Upper lobe of left lung (tissue), 6 donors: ENCODE measurements at regions not wholly inside any gene's neighbourhood (a gene's known extent, or its start where the extent isn't known, plus 50 kb on each side); places are given as distances from the start of the nearest gene placed in this dataset.

Experiments used
- ATAC-seq, 2 donors: fragments of 200-7000 bp; cut with Tn5 transposase; one replicate each; pipeline ENCODE4 v1.9.1; 2022; ENCODE audit warnings: mild to moderate bottlenecking in 2 of 2, moderate library complexity in 2 of 2; ENCODE audit not compliant: low FRiP score in 2 of 2
- DNase-seq, 2 donors: peaks; one replicate each; pipeline ENCODE4 v3.0.0-alpha.2; 2019 to 2020
- H3K27ac ChIP-seq, 4 donors: fragments of 200-600 bp; sonication (generic); one replicate each; pipeline ENCODE4 v1.5.1; 2016 to 2019
- H3K27me3 ChIP-seq, 4 donors: fragments of 200-600 bp; sonication (generic); one replicate each; pipeline ENCODE4 v1.5.1; 2017 to 2019
- H3K36me3 ChIP-seq, 4 donors: fragments of 200-600 bp; sonication (generic); one replicate each; pipeline ENCODE4 v1.5.1; 2016 to 2019
- H3K4me1 ChIP-seq, 4 donors: fragments of 200-600 bp; sonication (generic); one replicate each; pipeline ENCODE4 v1.5.1; 2018 to 2019
- H3K4me3 ChIP-seq, 4 donors: fragments of 200-600 bp; sonication (generic); one replicate each; pipeline ENCODE4 v1.5.1; 2017 to 2019; ENCODE audit warnings: mild to moderate bottlenecking in 2 of 4, moderate library complexity in 1 of 4
- H3K9me3 ChIP-seq, 4 donors: fragments of 200-600 bp; sonication (generic); one replicate each; pipeline ENCODE4 v1.5.1; 2018 to 2019
- EP300 ChIP-seq, 4 donors: sonication (generic); formaldehyde crosslinking; IDR thresholded peaks; one replicate each; pipeline ENCODE4 v1.5.1; 2017; ENCODE audit warnings: antibody characterized with exemption in 4 of 4, control low read depth in 2 of 4
- POLR2A ChIP-seq, 4 donors: fragments of 450-650 bp; IDR thresholded peaks; one replicate each; pipeline ENCODE4 v1.5.1; 2016 to 2017; ENCODE audit warnings: antibody characterized with exemption in 4 of 4, mild to moderate bottlenecking in 2 of 4
- POLR2AphosphoS5 ChIP-seq, 2 donors: sonication (generic); formaldehyde crosslinking; IDR thresholded peaks; one replicate each; pipeline ENCODE4 v1.5.1; 2017; ENCODE audit warnings: antibody characterized with exemption in 2 of 2
- WGBS, 2 donors: methylation state at CpG; one replicate each; pipeline ENCODE4 v1.1.5; 2017 to 2018; 5-methylcytosine and 5-hydroxymethylcytosine counted together
- TF ChIP-seq, protein P1 (sequence below), 6 experiments: fragments of 450-650 bp in 4 of 6; fragments of 200-600 bp in 2 of 6; sonication (generic) in 2 of 6; IDR thresholded peaks; one replicate each; pipeline ENCODE4 v1.5.1; 2016 to 2019; ENCODE audit warnings: antibody characterized with exemption in 6 of 6
- donor health status: DM: no; HTN: no; CAD: no; lungs with moderate emphysema.
- donor health status: DM: no; HTN: yes; CAD: no; lungs with severe emphysema.

DNA sequence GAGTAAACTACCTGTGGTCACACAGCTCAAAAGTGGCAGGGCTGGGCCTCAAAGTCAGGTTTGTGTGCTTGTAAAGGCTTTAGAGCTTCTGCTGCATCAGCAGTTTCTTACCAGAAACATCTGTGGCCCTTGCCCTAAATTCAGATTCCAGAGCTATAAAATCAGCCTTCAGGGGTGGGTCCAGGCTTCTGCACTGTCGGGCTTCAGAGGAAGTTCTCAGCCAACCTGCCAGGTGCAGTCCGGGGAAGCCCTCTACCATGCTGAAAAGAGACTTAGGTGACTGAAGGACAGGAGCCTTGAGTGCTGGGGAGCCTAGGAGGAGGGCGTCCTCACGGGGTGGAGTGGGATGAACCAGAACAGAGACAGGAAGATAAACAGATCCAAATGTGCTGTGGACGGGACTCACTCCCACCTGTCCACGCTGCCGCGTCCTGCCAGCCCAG is 69.9 kb upstream of the HS6ST1 start:
- Histone ChIP-seq H3K27me3 (no peaks in the 10 kb centered on the region), H3K27ac (no peak overlapping the region), H3K4me3 (no peak overlapping the region), H3K36me3 (no peaks in the 10 kb centered on the region), H3K4me1 (no peaks in the 10 kb centered on the region), H3K9me3 (no peaks in the 10 kb centered on the region)
- ATAC-seq = no peak
- peak in 1 of 2 donors; percentile 9 for DNase-seq
- 89 to 100% methylated on average over 4 to 8 of the region's 8 CpGs for WGBS, 2 donors
- TF ChIP-seq, protein P1, sequence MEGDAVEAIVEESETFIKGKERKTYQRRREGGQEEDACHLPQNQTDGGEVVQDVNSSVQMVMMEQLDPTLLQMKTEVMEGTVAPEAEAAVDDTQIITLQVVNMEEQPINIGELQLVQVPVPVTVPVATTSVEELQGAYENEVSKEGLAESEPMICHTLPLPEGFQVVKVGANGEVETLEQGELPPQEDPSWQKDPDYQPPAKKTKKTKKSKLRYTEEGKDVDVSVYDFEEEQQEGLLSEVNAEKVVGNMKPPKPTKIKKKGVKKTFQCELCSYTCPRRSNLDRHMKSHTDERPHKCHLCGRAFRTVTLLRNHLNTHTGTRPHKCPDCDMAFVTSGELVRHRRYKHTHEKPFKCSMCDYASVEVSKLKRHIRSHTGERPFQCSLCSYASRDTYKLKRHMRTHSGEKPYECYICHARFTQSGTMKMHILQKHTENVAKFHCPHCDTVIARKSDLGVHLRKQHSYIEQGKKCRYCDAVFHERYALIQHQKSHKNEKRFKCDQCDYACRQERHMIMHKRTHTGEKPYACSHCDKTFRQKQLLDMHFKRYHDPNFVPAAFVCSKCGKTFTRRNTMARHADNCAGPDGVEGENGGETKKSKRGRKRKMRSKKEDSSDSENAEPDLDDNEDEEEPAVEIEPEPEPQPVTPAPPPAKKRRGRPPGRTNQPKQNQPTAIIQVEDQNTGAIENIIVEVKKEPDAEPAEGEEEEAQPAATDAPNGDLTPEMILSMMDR (IDR thresholded peaks at IDR 0.05) = no peak
- TF ChIP-seq POLR2AphosphoS5 (IDR thresholded peaks at IDR 0.05) (no peak), POLR2A (IDR thresholded peaks at IDR 0.05) (no peak), EP300 (IDR thresholded peaks at IDR 0.05) (no peak)

DNA sequence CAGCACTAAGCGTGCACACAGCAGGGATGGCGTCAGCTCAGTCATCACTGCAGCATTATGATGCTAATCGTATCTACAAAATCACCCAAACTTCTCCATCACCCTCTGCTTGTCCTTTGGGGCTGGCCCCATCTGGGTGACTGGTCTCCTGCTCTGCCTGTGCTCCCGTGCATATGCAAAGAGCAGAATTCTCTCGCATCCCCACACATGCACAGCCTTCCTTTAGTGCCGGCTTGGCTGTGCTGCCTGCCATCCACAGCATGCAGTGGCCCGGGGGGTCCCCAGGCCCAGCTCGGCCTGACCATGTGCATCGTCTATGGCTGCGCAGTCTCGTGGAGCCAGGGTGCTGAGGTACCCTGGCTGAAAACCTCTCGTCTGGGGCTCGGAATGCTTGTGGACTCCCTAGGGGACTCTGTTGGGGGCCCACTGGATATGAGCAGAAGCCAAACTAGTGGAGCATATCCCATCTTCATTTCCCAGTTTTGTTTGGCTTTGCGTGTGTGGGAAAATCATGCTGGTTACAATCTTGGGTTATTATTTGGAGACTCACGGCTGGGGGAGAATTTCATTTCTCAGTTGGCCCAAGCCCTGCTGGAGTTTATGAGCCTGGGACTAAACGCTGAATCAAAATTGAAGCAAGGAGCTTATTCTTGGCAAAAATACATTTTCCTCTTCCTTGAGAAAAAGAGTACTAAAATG is 70.9 kb upstream of the HS6ST1 start:
- Histone ChIP-seq H3K4me1 (no peaks in the 10 kb centered on the region), H3K36me3 (no peaks in the 10 kb centered on the region), H3K4me3 (no peak overlapping the region), H3K27me3 (no peaks in the 10 kb centered on the region), H3K27ac (no peak overlapping the region), H3K9me3 (no peaks in the 10 kb centered on the region)
- 94 to 96% methylated on average over 9 to 16 of the region's 16 CpGs for WGBS, 2 donors
- TF ChIP-seq, protein P1 (IDR thresholded peaks at IDR 0.05) = no peak
- ATAC-seq = no peak
- DNase-seq = peak; percentile 17 to 63

DNA sequence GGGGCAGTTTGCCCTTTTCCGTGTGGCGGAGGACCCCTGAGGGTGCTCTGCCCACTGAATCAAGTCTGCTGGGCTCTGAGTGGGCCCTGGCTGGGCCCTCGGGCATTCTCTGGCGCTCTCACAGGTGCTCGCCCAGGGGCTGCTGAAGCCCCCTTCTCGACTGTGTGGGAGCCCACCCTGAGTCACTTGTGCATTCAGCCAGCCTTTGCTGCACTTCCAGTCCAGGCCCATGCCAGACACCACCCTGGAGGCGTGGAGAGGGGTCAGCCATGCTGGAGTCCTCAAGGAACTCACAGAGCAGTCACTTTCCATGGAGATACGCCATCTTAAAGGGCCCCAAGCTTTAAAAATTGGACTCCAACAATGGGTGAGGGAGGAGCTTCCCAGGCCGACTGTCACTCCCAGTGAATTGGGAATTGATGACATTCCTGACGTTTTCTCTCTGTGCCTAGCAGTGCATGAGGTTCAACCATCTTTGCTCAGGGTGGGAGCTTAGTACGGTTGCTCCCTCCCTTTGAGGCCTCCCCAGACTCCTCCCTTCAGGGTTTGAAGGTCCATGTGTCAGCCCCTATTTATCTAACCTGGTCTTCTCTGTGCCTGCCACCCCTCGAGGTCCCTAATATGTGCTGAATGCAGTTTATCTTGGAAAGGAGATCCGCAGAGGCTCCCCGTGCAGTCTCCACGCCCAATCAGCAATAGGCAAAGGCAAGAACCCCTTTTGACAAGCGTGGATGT is 71.8 kb upstream of the HS6ST1 start:
- DNase-seq = peak in 1 of 2 donors; percentile 6

DNA sequence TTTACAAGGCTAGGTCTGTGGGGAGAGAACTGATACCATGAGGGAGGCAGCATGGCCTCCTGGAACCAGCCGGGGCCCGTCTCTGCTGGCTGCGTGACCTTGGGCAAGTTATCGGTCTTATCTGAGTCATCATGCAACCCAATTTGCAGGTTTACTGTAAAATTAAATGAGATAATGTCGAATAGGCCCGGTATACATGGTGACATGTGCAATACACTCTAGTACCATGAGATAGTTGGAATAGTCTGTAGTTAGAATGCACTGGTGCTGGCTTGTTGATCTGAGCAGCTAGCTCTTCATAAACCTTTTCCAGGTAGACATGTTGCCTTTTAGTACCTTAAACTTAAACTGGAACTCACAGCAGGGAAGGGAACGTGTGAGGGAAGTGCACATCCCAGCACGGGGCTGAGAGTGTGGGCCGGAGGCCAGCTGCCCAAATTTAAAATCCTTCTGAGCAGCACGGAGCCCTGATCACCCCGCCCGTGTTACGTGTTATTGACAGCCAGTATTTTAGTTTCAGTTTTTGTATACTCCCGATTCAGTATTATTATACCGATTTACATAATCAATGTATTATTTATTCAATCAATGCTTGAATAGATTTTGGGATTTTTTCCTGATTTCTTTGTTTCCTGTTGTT is 72.4 kb upstream of the HS6ST1 start:
- 89 to 91% methylated on average over 15 of the region's 15 CpGs for WGBS, 2 donors
- no peaks in the 10 kb centered on the region for H3K36me3 ChIP-seq
- peak in 1 of 2 donors; percentile 1 for DNase-seq

More for the DNA sequence above, 71.8 kb upstream of the HS6ST1 start:
- no peaks in the 10 kb centered on the region for H3K36me3 ChIP-seq
- H3K27ac ChIP-seq = no peak overlapping the region
- H3K27me3 ChIP-seq = no peaks in the 10 kb centered on the region
- ATAC-seq = no peak
- 89 to 92% methylated on average over 14 to 16 of the region's 16 CpGs for WGBS, 2 donors
- no peak overlapping the region for H3K4me3 ChIP-seq
- H3K4me1 ChIP-seq = no peaks in the 10 kb centered on the region
- TF ChIP-seq POLR2AphosphoS5 (IDR thresholded peaks at IDR 0.05) = no peak
- no peak for TF ChIP-seq EP300 (IDR thresholded peaks at IDR 0.05)
- no peak for TF ChIP-seq POLR2A (IDR thresholded peaks at IDR 0.05)
- TF ChIP-seq, protein P1 (IDR thresholded peaks at IDR 0.05) = no peak
- no peaks in the 10 kb centered on the region for H3K9me3 ChIP-seq

More for the DNA sequence above, 72.4 kb upstream of the HS6ST1 start:
- no peak for TF ChIP-seq POLR2A (IDR thresholded peaks at IDR 0.05)
- TF ChIP-seq POLR2AphosphoS5 (IDR thresholded peaks at IDR 0.05) = no peak
- TF ChIP-seq, protein P1 (IDR thresholded peaks at IDR 0.05) = no peak
- no peak for TF ChIP-seq EP300 (IDR thresholded peaks at IDR 0.05)
- Histone ChIP-seq H3K27me3 (no peaks in the 10 kb centered on the region), H3K9me3 (no peaks in the 10 kb centered on the region), H3K4me3 (no peak overlapping the region), H3K4me1 (no peaks in the 10 kb centered on the region), H3K27ac (no peak overlapping the region)
- ATAC-seq = no peak
